ENCODE measurements at regions not wholly inside any gene's neighbourhood (a gene's known extent, or its start where the extent isn't known, plus 50 kb on each side); places are given as distances from the start of the nearest gene placed in this dataset.

- no peak overlapping the region for H3K4me3 ChIP-seq
- no peak for TF ChIP-seq CTCF (IDR thresholded peaks at IDR 0.05)
- H3K9me3 ChIP-seq: peaks cover under 1% of the 10 kb centered on the region
- intact Hi-C loops (cut with DNase I, micrococcal nuclease): no loop called here
- ATAC-seq (no peak), DNase-seq (no peak)
- H3K4me1 ChIP-seq (ENCODE audit: low read depth): no peaks in the 10 kb centered on the region
- H3K36me3 ChIP-seq (ENCODE audit: low read depth): no peaks in the 10 kb centered on the region
Measured at GRCh38 chr18:6578686-6579085, 150.8 kb upstream of the ARHGAP28 start.

- Histone ChIP-seq H3K36me3 (ENCODE audit: low read depth) (no peaks in the 10 kb centered on the region), H3K4me3 (no peak overlapping the region), H3K4me1 (ENCODE audit: low read depth) (no peaks in the 10 kb centered on the region), H3K9me3 (peaks cover 2% of the 10 kb centered on the region)
- DNase-seq (no peak), ATAC-seq (no peak)
- intact Hi-C loops (cut with DNase I, micrococcal nuclease): no loop called here
- TF ChIP-seq CTCF (IDR thresholded peaks at IDR 0.05): no peak
Measured at GRCh38 chr18:6579486-6579885, 150.0 kb upstream of the ARHGAP28 start.

GRCh38 chr18:6580401-6580800 lies 149.1 kb upstream of the ARHGAP28 start:
- TF ChIP-seq CTCF (IDR thresholded peaks at IDR 0.05): no peak
- H3K36me3 ChIP-seq (ENCODE audit: low read depth): no peaks in the 10 kb centered on the region
- no peaks in the 10 kb centered on the region for H3K4me1 ChIP-seq (ENCODE audit: low read depth)
- H3K4me3 ChIP-seq: no peak overlapping the region
- H3K9me3 ChIP-seq: peaks cover 2% of the 10 kb centered on the region
- intact Hi-C loops (cut with DNase I, micrococcal nuclease): no loop called here
- no peak for ATAC-seq
- no peak for DNase-seq

GRCh38 chr18:6589923-6590322 lies 139.6 kb upstream of the ARHGAP28 start:
- Histone ChIP-seq H3K4me1 (ENCODE audit: low read depth) (no peaks in the 10 kb centered on the region), H3K9me3 (no peaks in the 10 kb centered on the region), H3K36me3 (ENCODE audit: low read depth) (no peaks in the 10 kb centered on the region), H3K4me3 (no peak overlapping the region)
- DNase-seq (no peak), ATAC-seq (no peak)
- intact Hi-C loops (cut with DNase I, micrococcal nuclease): no loop called here
- TF ChIP-seq CTCF (IDR thresholded peaks at IDR 0.05): no peak

GRCh38 chr18:6590326-6590725 lies 139.2 kb upstream of the ARHGAP28 start:
- Histone ChIP-seq H3K4me3 (no peak overlapping the region), H3K4me1 (ENCODE audit: low read depth) (no peaks in the 10 kb centered on the region), H3K36me3 (ENCODE audit: low read depth) (no peaks in the 10 kb centered on the region), H3K9me3 (no peaks in the 10 kb centered on the region)
- no peak for TF ChIP-seq CTCF (IDR thresholded peaks at IDR 0.05)
- ATAC-seq (no peak), DNase-seq (no peak)
- intact Hi-C loops (cut with DNase I, micrococcal nuclease): no loop called here

- intact Hi-C loops (cut with DNase I, micrococcal nuclease): no loop called here
- ATAC-seq: no peak
- no peak for DNase-seq
Measured at GRCh38 chr18:6591491-6591890, 138.0 kb upstream of the ARHGAP28 start.

More at GRCh38 chr18:6591491-6591890, 138.0 kb upstream of the ARHGAP28 start:
- no peak for TF ChIP-seq CTCF (IDR thresholded peaks at IDR 0.05)
- H3K4me1 ChIP-seq (ENCODE audit: low read depth): no peaks in the 10 kb centered on the region
- H3K4me3 ChIP-seq: no peak overlapping the region
- H3K9me3 ChIP-seq: no peaks in the 10 kb centered on the region
- H3K36me3 ChIP-seq (ENCODE audit: low read depth): no peaks in the 10 kb centered on the region

Data from mucosa of descending colon (tissue), 3 donors.